ENCODE measurements at regions not wholly inside any gene's neighbourhood (a gene's known extent, or its start where the extent isn't known, plus 50 kb on each side); places are given as distances from the start of the nearest gene placed in this dataset.
"Not testable (repeated sequence)": the region's sequence is repeated elsewhere in the genome, so short reads cannot be mapped to it uniquely, and the experiment has no call there.

DNA sequence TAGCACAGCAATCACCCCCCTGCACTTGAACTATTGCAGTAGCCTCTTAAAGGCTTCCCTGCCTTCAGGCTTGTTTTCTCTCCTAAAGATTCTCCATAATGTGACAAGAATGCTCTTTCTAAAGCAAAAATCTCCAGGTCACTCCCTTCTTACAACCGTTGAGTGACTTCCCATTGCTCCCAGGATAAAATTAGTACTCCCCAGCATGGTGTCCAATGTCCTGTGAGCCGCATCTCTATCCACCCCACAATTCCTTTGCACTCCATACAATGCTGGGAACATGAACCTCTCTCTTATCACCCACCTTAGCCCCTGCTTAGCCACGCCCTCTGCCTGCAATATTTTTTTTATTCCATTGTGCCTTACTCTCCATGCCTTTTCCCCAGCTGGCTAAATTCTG is 85.7 kb upstream of the SHISA3 start:
- Histone ChIP-seq H3K36me3 (ENCODE audit: control insufficient read depth in 2 of 2, insufficient read depth in 2 of 2, low read length in 2 of 2) (no peaks in the 10 kb centered on the region), H3K27me3 (ENCODE audit: control insufficient read depth in 1 of 2, insufficient read depth in 2 of 2, low read length in 2 of 2) (no peaks in the 10 kb centered on the region), H3K4me3 (ENCODE audit: low read length in 2 of 2) (no peak overlapping the region), H3K4me1 (ENCODE audit: control insufficient read depth, insufficient read depth, low read length) (no peaks in the 10 kb centered on the region), H3K9me3 (ENCODE audit: control insufficient read depth in 2 of 2, low read length in 2 of 2) (no peaks in the 10 kb centered on the region), H3K27ac (ENCODE audit: low read length) (no peak overlapping the region), H3K9ac (ENCODE audit: low read length in 2 of 2) (no peak overlapping the region)

DNA sequence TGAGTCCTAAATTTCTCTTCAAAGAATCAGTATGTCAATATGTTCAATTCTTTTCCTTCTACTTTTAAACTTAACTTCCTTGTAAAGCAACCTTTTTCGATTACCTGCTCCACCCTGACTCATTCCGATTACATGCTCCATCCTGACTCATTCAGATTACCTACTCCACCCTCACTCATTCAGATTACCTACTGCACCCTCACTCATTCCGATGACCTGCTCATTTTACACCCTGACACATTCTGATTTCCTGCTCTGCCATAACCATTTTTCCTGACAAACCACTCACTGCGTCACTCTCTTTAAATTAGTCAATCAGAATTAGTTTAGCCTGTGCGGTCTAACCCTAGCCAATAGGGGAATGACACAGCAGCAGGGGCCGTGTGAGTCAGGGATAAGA is 83.9 kb upstream of the SHISA3 start:
- H3K4me3 ChIP-seq (ENCODE audit: low read length in 2 of 2); H3K27me3 ChIP-seq (ENCODE audit: control insufficient read depth in 1 of 2, insufficient read depth in 2 of 2, low read length in 2 of 2); H3K27ac ChIP-seq (ENCODE audit: low read length); H3K4me1 ChIP-seq (ENCODE audit: control insufficient read depth, insufficient read depth, low read length); H3K9me3 ChIP-seq (ENCODE audit: control insufficient read depth in 2 of 2, low read length in 2 of 2); H3K36me3 ChIP-seq (ENCODE audit: control insufficient read depth in 2 of 2, insufficient read depth in 2 of 2, low read length in 2 of 2); H3K9ac ChIP-seq (ENCODE audit: low read length in 2 of 2): not testable (repeated sequence)

DNA sequence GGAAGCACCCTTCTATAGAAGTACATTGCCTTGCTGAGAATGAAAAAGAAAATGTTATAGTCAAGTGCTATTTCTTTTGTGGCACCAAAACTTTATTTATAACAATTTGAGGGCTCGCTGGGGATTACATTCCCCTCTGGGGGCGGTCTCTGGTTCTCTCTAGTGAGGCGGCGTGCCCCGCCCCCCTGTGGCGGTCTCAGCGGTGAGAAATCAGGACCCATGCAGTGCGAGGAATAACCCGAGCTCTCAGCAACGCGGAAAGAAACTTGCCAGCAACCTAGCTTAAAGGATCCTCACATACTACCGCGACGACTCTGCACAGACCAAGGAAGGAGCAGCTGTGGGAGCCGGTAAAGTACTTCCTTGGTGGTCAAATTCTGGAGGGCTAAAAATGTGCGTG is 83.4 kb upstream of the SHISA3 start:
- Histone ChIP-seq H3K27me3 (ENCODE audit: control insufficient read depth in 1 of 2, insufficient read depth in 2 of 2, low read length in 2 of 2) (no peaks in the 10 kb centered on the region), H3K27ac (ENCODE audit: low read length) (no peak overlapping the region), H3K36me3 (ENCODE audit: control insufficient read depth in 2 of 2, insufficient read depth in 2 of 2, low read length in 2 of 2) (no peaks in the 10 kb centered on the region), H3K9ac (ENCODE audit: low read length in 2 of 2) (no peak overlapping the region), H3K9me3 (ENCODE audit: control insufficient read depth in 2 of 2, low read length in 2 of 2) (no peaks in the 10 kb centered on the region), H3K4me1 (ENCODE audit: control insufficient read depth, insufficient read depth, low read length) (no peaks in the 10 kb centered on the region), H3K4me3 (ENCODE audit: low read length in 2 of 2) (no peak overlapping the region)

DNA sequence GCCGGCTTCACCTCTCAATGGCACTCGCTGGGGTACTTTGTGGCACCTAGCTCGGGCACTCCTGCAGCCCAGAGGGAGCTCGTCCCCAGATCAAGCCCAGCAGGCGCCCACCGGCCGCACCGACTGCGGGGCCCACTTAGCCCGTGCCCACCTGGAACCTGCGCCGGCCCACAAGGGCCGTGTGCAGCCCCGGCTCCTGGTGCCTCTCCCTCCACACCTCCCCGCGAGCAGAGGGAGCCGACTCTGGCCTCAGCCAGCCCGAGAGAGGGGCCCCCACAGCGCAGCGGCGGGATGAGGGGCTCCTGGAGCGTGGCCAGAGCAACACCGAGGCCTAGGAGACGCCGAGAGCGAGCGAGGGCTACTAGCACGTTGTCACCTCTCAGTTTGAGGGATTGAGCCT is 82.1 kb upstream of the SHISA3 start:
- H3K4me3 ChIP-seq (ENCODE audit: low read length in 2 of 2): no peak overlapping the region
- H3K4me1 ChIP-seq (ENCODE audit: control insufficient read depth, insufficient read depth, low read length): no peaks in the 10 kb centered on the region
- H3K27me3 ChIP-seq (ENCODE audit: control insufficient read depth in 1 of 2, insufficient read depth in 2 of 2, low read length in 2 of 2): no peaks in the 10 kb centered on the region
- H3K9me3 ChIP-seq (ENCODE audit: control insufficient read depth in 2 of 2, low read length in 2 of 2): no peaks in the 10 kb centered on the region
- no peaks in the 10 kb centered on the region for H3K36me3 ChIP-seq (ENCODE audit: control insufficient read depth in 2 of 2, insufficient read depth in 2 of 2, low read length in 2 of 2)
- H3K27ac ChIP-seq (ENCODE audit: low read length): no peak overlapping the region
- no peak overlapping the region for H3K9ac ChIP-seq (ENCODE audit: low read length in 2 of 2)

DNA sequence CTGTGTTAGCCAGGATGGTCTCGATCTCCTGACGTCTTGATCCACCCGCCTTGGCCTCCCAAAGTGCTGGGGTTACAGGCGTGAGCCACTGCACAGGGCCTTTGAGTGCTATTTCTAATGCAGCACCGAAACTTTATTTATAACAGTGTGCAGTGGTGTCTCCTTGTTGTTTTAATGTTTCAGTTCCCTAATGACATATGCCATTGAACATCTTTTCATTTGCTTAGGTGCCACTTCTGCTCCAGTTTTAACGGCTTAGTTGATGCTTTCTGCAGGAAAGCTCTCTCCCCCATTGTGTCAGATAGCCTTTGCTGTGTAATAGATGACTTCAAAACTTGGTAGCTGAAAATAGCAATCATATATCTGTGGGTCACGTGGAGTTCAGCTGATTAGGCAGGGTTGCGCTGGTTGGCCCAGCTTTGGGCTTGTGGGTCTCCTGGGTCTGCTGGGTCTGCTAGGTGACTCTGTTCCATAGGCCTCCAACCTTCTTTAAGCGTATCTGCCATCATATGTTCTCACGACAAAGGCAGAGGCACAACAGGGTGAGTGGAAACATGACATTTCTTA is 76.4 kb upstream of the SHISA3 start:
- Histone ChIP-seq H3K36me3 (ENCODE audit: control insufficient read depth in 2 of 2, insufficient read depth in 2 of 2, low read length in 2 of 2) (no peaks in the 10 kb centered on the region), H3K9me3 (ENCODE audit: control insufficient read depth in 2 of 2, low read length in 2 of 2) (no peaks in the 10 kb centered on the region), H3K27ac (ENCODE audit: low read length) (no peak overlapping the region), H3K4me1 (ENCODE audit: control insufficient read depth, insufficient read depth, low read length) (no peaks in the 10 kb centered on the region), H3K4me3 (ENCODE audit: low read length in 2 of 2) (no peak overlapping the region), H3K9ac (ENCODE audit: low read length in 2 of 2) (no peak overlapping the region), H3K27me3 (ENCODE audit: control insufficient read depth in 1 of 2, insufficient read depth in 2 of 2, low read length in 2 of 2) (no peaks in the 10 kb centered on the region)

DNA sequence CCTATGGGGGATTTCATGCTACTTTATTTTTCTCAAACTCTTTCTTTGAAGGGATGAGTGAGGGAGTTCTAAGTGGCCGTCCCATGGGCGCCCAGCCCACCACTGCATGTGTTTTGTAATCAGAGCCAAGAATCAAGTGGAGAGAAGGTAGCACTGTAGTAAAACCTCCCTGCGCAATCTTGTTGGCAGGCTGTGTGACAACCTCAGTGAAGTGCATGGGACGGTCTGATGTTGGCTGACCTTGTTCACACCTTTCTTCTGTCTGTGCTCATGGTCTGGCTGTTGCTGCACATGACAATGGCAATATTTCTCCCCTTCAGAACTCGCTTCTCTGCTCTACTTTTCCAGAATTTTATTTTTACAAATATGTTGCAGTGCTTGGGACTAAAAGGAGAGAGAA is 71.2 kb upstream of the SHISA3 start:
- no peaks in the 10 kb centered on the region for H3K9me3 ChIP-seq (ENCODE audit: control insufficient read depth in 2 of 2, low read length in 2 of 2)
- H3K4me3 ChIP-seq (ENCODE audit: low read length in 2 of 2): no peak overlapping the region
- no peaks in the 10 kb centered on the region for H3K36me3 ChIP-seq (ENCODE audit: control insufficient read depth in 2 of 2, insufficient read depth in 2 of 2, low read length in 2 of 2)
- H3K27me3 ChIP-seq (ENCODE audit: control insufficient read depth in 1 of 2, insufficient read depth in 2 of 2, low read length in 2 of 2): no peaks in the 10 kb centered on the region
- no peak overlapping the region for H3K9ac ChIP-seq (ENCODE audit: low read length in 2 of 2)
- no peaks in the 10 kb centered on the region for H3K4me1 ChIP-seq (ENCODE audit: control insufficient read depth, insufficient read depth, low read length)
- H3K27ac ChIP-seq (ENCODE audit: low read length): no peak overlapping the region

DNA sequence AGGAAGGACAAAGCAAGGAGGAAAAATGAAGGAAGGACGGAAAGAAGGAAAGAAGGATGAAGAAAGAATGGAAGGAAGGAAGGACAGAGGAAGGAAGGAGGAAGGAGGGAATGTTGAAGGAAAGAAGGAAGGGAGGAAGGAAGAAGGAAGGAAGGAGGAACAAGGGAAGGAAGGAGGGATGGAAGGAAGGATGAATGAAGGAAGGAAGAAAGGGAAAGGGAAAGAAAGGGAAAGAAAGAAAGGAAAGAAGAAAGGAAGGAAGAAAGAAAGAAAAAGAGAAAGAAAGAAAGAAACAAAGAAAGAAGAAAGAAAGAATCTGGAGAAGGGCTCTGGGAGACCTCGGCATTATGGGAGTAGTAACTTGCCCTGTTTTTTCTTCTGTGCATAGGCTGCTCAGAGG is 70.8 kb upstream of the SHISA3 start:
- no peak overlapping the region for H3K27ac ChIP-seq (ENCODE audit: low read length)
- no peaks in the 10 kb centered on the region for H3K9me3 ChIP-seq (ENCODE audit: control insufficient read depth in 2 of 2, low read length in 2 of 2)
- H3K36me3 ChIP-seq (ENCODE audit: control insufficient read depth in 2 of 2, insufficient read depth in 2 of 2, low read length in 2 of 2): no peaks in the 10 kb centered on the region
- no peaks in the 10 kb centered on the region for H3K4me1 ChIP-seq (ENCODE audit: control insufficient read depth, insufficient read depth, low read length)
- no peak overlapping the region for H3K9ac ChIP-seq (ENCODE audit: low read length in 2 of 2)
- H3K27me3 ChIP-seq (ENCODE audit: control insufficient read depth in 1 of 2, insufficient read depth in 2 of 2, low read length in 2 of 2): no peaks in the 10 kb centered on the region
- H3K4me3 ChIP-seq (ENCODE audit: low read length in 2 of 2): no peak overlapping the region

DNA sequence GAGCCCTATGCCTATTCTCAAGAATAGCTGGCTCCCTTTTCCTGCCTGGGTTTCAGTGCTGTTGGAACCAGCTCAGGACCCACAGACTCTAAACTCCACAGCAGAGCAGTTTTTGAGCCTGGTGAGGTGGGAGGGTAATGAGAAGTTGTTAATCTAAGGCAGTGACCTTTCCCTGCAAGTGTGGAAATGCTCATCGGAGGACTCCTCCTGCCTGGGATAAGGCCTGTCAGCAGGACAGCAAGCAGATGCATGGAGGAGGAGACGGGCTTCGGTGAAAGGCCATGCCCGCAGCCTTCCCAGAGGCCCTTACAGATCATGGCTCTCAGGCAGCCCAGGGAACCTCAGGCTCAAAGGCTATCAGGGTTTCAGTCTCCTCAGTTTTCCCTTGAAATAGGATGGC is 70.0 kb upstream of the SHISA3 start:
- Histone ChIP-seq H3K9ac (ENCODE audit: low read length in 2 of 2) (no peak overlapping the region), H3K27me3 (ENCODE audit: control insufficient read depth in 1 of 2, insufficient read depth in 2 of 2, low read length in 2 of 2) (no peaks in the 10 kb centered on the region), H3K9me3 (ENCODE audit: control insufficient read depth in 2 of 2, low read length in 2 of 2) (no peaks in the 10 kb centered on the region), H3K4me3 (ENCODE audit: low read length in 2 of 2) (no peak overlapping the region), H3K4me1 (ENCODE audit: control insufficient read depth, insufficient read depth, low read length) (no peaks in the 10 kb centered on the region), H3K36me3 (ENCODE audit: control insufficient read depth in 2 of 2, insufficient read depth in 2 of 2, low read length in 2 of 2) (no peaks in the 10 kb centered on the region), H3K27ac (ENCODE audit: low read length) (no peak overlapping the region)

DNA sequence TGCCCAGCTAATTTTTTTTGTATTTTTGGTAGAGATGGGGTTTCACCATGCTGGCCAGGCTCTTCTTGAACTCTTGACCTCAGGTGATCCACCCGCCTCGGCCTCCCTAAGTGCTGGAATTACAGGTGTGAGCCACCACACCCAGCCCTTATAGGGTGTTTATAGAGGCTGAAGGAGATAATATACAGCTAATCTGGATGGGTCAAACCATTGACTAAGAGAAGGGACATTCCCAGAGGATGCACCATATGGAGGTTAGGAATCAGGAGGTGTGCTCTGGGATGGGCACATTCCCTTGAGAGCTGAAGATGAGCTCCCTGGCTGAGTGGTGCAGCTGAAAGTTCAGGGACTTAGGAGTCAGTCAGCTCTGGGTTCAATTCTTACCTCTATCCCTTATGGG is 68.3 kb upstream of the SHISA3 start:
- no peaks in the 10 kb centered on the region for H3K27me3 ChIP-seq (ENCODE audit: control insufficient read depth in 1 of 2, insufficient read depth in 2 of 2, low read length in 2 of 2)
- H3K9me3 ChIP-seq (ENCODE audit: control insufficient read depth in 2 of 2, low read length in 2 of 2): no peaks in the 10 kb centered on the region
- H3K4me1 ChIP-seq (ENCODE audit: control insufficient read depth, insufficient read depth, low read length): no peaks in the 10 kb centered on the region
- H3K27ac ChIP-seq (ENCODE audit: low read length): no peak overlapping the region
- no peaks in the 10 kb centered on the region for H3K36me3 ChIP-seq (ENCODE audit: control insufficient read depth in 2 of 2, insufficient read depth in 2 of 2, low read length in 2 of 2)
- H3K4me3 ChIP-seq (ENCODE audit: low read length in 2 of 2): no peak overlapping the region
- H3K9ac ChIP-seq (ENCODE audit: low read length in 2 of 2): no peak overlapping the region

DNA sequence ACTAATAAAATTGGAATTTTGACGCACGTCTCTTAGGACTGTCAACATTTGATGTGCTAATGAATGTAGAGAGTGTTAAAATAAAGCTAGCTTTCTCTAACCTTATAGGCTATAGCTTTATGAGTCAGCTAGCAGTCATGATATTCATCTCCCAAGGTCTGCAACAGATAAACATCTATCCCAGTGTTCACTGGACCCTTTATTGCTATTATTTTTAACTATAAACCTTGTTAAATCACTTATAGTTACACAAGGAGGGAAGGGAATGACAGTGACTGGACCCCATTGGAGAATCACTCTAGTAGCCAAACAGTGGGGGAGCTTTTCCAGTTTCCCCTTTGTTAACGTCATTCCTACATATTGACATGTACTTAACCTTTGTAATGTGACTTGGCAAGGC is 67.9 kb upstream of the SHISA3 start:
- Histone ChIP-seq H3K9me3 (ENCODE audit: control insufficient read depth in 2 of 2, low read length in 2 of 2) (no peaks in the 10 kb centered on the region), H3K27ac (ENCODE audit: low read length) (no peak overlapping the region), H3K27me3 (ENCODE audit: control insufficient read depth in 1 of 2, insufficient read depth in 2 of 2, low read length in 2 of 2) (no peaks in the 10 kb centered on the region), H3K9ac (ENCODE audit: low read length in 2 of 2) (no peak overlapping the region), H3K4me3 (ENCODE audit: low read length in 2 of 2) (no peak overlapping the region), H3K4me1 (ENCODE audit: control insufficient read depth, insufficient read depth, low read length) (no peaks in the 10 kb centered on the region), H3K36me3 (ENCODE audit: control insufficient read depth in 2 of 2, insufficient read depth in 2 of 2, low read length in 2 of 2) (no peaks in the 10 kb centered on the region)

DNA sequence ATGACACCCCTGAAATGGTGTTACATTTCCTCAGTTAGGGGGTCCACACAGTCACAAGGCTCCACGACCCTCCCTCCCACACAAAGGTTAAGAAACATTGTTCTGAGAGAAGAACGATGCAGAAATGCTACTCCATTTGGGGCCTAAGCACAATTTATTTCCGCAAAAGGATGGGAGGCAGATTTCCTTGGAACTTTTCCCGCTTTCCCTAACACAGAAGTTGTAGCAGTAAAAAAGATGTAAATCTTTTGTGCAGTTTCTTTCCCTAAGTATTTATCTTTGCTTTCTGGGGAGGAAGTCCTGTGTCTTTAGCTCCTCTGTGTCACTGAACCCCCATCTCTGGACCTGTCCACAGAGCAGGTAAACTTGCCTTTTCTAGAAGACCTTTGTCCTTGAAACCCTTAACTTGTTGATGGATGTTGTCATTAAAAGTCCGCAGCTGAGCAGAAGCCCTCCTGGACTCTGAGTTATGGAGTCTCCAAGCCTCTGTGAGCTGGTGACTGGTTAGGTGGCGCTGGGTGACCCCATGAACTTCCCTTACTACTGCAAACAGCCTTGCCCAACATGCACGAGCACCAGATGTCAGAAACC is 67.2 kb upstream of the SHISA3 start:
- Histone ChIP-seq H3K27ac (ENCODE audit: low read length) (no peak overlapping the region), H3K9ac (ENCODE audit: low read length in 2 of 2) (no peak overlapping the region), H3K4me3 (ENCODE audit: low read length in 2 of 2) (no peak overlapping the region), H3K36me3 (ENCODE audit: control insufficient read depth in 2 of 2, insufficient read depth in 2 of 2, low read length in 2 of 2) (no peaks in the 10 kb centered on the region), H3K4me1 (ENCODE audit: control insufficient read depth, insufficient read depth, low read length) (no peaks in the 10 kb centered on the region), H3K27me3 (ENCODE audit: control insufficient read depth in 1 of 2, insufficient read depth in 2 of 2, low read length in 2 of 2) (no peaks in the 10 kb centered on the region), H3K9me3 (ENCODE audit: control insufficient read depth in 2 of 2, low read length in 2 of 2) (no peaks in the 10 kb centered on the region)

All from stomach smooth muscle (tissue), 2 donors.